H9 (cell line): ENCODE measurements at regions not wholly inside any gene's neighbourhood (a gene's known extent, or its start where the extent isn't known, plus 50 kb on each side); places are given as distances from the start of the nearest gene placed in this dataset.

Experiments used
- DNase-seq: peaks from one replicate; pipeline ENCODE4 v3.0.0-alpha.2; 2017
- H2AFZ ChIP-seq: one replicate; pipeline ENCODE4 v1.6.1; 2013; ENCODE audit warnings: mild to moderate bottlenecking, low read length, control low read depth, moderate library complexity
- H2AK5ac ChIP-seq: 2 replicates; pipeline ENCODE4 v1.6.1; 2013; ENCODE audit warnings: low read length, control low read depth, mixed read lengths; ENCODE audit not compliant: insufficient read length
- H2BK120ac ChIP-seq: one replicate; pipeline ENCODE4 v1.6.1; 2013; ENCODE audit warnings: low read depth, mild to moderate bottlenecking, low read length, control low read depth, inconsistent platforms; ENCODE audit not compliant: poor library complexity, severe bottlenecking
- H2BK12ac ChIP-seq: 2 replicates; pipeline ENCODE4 v1.6.1; 2013; ENCODE audit warnings: low read length, control low read depth, mixed read lengths, low read depth; ENCODE audit not compliant: insufficient read length
- H2BK15ac ChIP-seq: 2 replicates; pipeline ENCODE4 v1.6.1; 2013; ENCODE audit warnings: low read depth, low read length, control low read depth
- H2BK20ac ChIP-seq: one replicate; pipeline ENCODE4 v1.6.1; 2013; ENCODE audit warnings: low read depth, mild to moderate bottlenecking, low read length, control low read depth, inconsistent platforms; ENCODE audit not compliant: poor library complexity, severe bottlenecking
- H2BK5ac ChIP-seq: 2 replicates; pipeline ENCODE4 v1.6.1; 2013; ENCODE audit warnings: low read length, control low read depth, mixed read lengths; ENCODE audit not compliant: insufficient read length
- H3K14ac ChIP-seq: 2 replicates; pipeline ENCODE4 v1.6.1; 2013; ENCODE audit warnings: low read length, control low read depth; ENCODE audit not compliant: insufficient read depth
- H3K18ac ChIP-seq: 2 replicates; pipeline ENCODE4 v1.6.1; 2013; ENCODE audit warnings: low read depth, mild to moderate bottlenecking, mixed read lengths, low read length, control low read depth; ENCODE audit not compliant: insufficient read length
- H3K23ac ChIP-seq: 2 replicates; pipeline ENCODE4 v1.6.1; 2013; ENCODE audit warnings: low read length, control low read depth, mixed read lengths, low read depth; ENCODE audit not compliant: insufficient read length
- H3K23me2 ChIP-seq: 2 replicates; pipeline ENCODE4 v1.6.1; 2013; ENCODE audit warnings: low read depth, mild to moderate bottlenecking, mixed read lengths, low read length, control low read depth; ENCODE audit not compliant: insufficient read length, poor library complexity, severe bottlenecking
- H3K27ac ChIP-seq: 2 replicates; pipeline ENCODE4 v1.5.1; 2013; ENCODE audit warnings: low read length, control low read depth, mixed read lengths, low read depth; ENCODE audit not compliant: insufficient read length
- H3K27me3 ChIP-seq: 2 replicates; pipeline ENCODE4 v1.6.1; 2013; ENCODE audit warnings: low read length, control low read depth, inconsistent platforms; ENCODE audit not compliant: insufficient read depth
- H3K4ac ChIP-seq: 2 replicates; pipeline ENCODE4 v1.6.1; 2013; ENCODE audit warnings: low read depth, mild to moderate bottlenecking, control low read depth, inconsistent platforms, low read length, moderate library complexity
- H3K4me1 ChIP-seq: 2 replicates; pipeline ENCODE4 v1.6.1; 2013; ENCODE audit warnings: low read length, control low read depth, inconsistent platforms; ENCODE audit not compliant: insufficient read depth
- H3K4me2 ChIP-seq: 2 replicates; pipeline ENCODE4 v1.6.1; 2013; ENCODE audit warnings: low read length, control low read depth, mixed read lengths; ENCODE audit not compliant: insufficient read length, insufficient read depth
- H3K56ac ChIP-seq: 2 replicates; pipeline ENCODE4 v1.6.1; 2013; ENCODE audit warnings: low read depth, mild to moderate bottlenecking, mixed read lengths, low read length, control low read depth; ENCODE audit not compliant: insufficient read length
- H3K79me1 ChIP-seq: 2 replicates; pipeline ENCODE4 v1.6.1; 2013; ENCODE audit warnings: low read depth, mild to moderate bottlenecking, moderate library complexity, low read length, control low read depth, inconsistent platforms; ENCODE audit not compliant: insufficient read depth, poor library complexity, severe bottlenecking
- H3K79me2 ChIP-seq: 2 replicates; pipeline ENCODE4 v1.6.1; 2013; ENCODE audit warnings: low read length, control low read depth, inconsistent platforms; ENCODE audit not compliant: insufficient read depth
- H3K9ac ChIP-seq: 2 replicates; pipeline ENCODE4 v1.6.1; 2013; ENCODE audit warnings: low read length, control low read depth, mixed read lengths; ENCODE audit not compliant: insufficient read length; ENCODE audit errors: extremely low read depth
- H3K9me3 ChIP-seq: one replicate; pipeline ENCODE4 v1.6.1; 2013; ENCODE audit warnings: low read depth, low read length, inconsistent platforms; ENCODE audit not compliant: control insufficient read depth
- H3T11ph ChIP-seq: one replicate; pipeline ENCODE4 v1.6.1; 2013; ENCODE audit warnings: mild to moderate bottlenecking, low read length, control low read depth, inconsistent platforms
- H4K20me1 ChIP-seq: one replicate; pipeline ENCODE4 v1.6.1; 2013; ENCODE audit not compliant: control insufficient read depth, insufficient read length, insufficient read depth
- H4K5ac ChIP-seq: 2 replicates; pipeline ENCODE4 v1.6.1; 2013; ENCODE audit warnings: low read depth, mild to moderate bottlenecking, mixed read lengths, low read length, control low read depth; ENCODE audit not compliant: insufficient read length
- H4K8ac ChIP-seq: replicated peaks from 2 replicates; pipeline ENCODE4 v1.6.1; 2013; ENCODE audit warnings: low read length, control low read depth, mixed read lengths, low read depth; ENCODE audit not compliant: insufficient read length
- H4K91ac ChIP-seq: 2 replicates; pipeline ENCODE4 v1.6.1; 2013; ENCODE audit warnings: low read depth, mild to moderate bottlenecking, moderate library complexity, mixed read lengths, low read length, control low read depth; ENCODE audit not compliant: insufficient read length
- H3K27ac Mint-ChIP-seq, 3 experiments: 2 replicates in 2 of 3; 3 replicates in 1 of 3; pipeline ENCODE4 v1.8.0; 2020 to 2021; ENCODE audit warnings: mixed read lengths in 3 of 3, mild to moderate bottlenecking in 1 of 3, moderate library complexity in 1 of 3
- H3K27me3 Mint-ChIP-seq: 2 replicates; pipeline ENCODE4 v1.8.0; 2021; ENCODE audit warnings: low read depth, mild to moderate bottlenecking, moderate library complexity, mixed read lengths
- H3K36me3 Mint-ChIP-seq, 3 experiments: 2 replicates in 2 of 3; 3 replicates in 1 of 3; pipeline ENCODE4 v1.8.0; 2020 to 2021; ENCODE audit warnings: low read depth in 3 of 3, mixed read lengths in 3 of 3; ENCODE audit not compliant: insufficient read depth in 1 of 3
- H3K4me1 Mint-ChIP-seq, 2 experiments: 2 replicates each; pipeline ENCODE4 v1.8.0; 2020; ENCODE audit warnings: mixed read lengths in 2 of 2
- H3K4me3 Mint-ChIP-seq, 2 experiments: 2 replicates in 1 of 2; 3 replicates in 1 of 2; pipeline ENCODE4 v1.8.0; 2020 to 2021; ENCODE audit warnings: mild to moderate bottlenecking in 2 of 2, mixed read lengths in 2 of 2, moderate library complexity in 1 of 2
- H3K9me3 Mint-ChIP-seq, 2 experiments: 2 replicates in 1 of 2; 3 replicates in 1 of 2; pipeline ENCODE4 v1.8.0; 2020; ENCODE audit warnings: mild to moderate bottlenecking in 2 of 2, mixed read lengths in 2 of 2, moderate library complexity in 1 of 2
- WGBS: extraction: QIAGEN DNeasy Blood & Tissue Kit; methylation state at CpG from one replicate; pipeline ENCODE4 v1.1.7; 2013; ENCODE audit warnings: missing lambda C conversion rate, low lambda C conversion rate, mixed read lengths; ENCODE audit not compliant: insufficient read length; ENCODE audit errors: extremely low coverage; 5-methylcytosine and 5-hydroxymethylcytosine counted together
- TF ChIP-seq, protein P1 (sequence below): fragments of 200-600 bp; sonication (generic); conservative IDR thresholded peaks from 3 replicates; pipeline ENCODE4 v1.8.0; 2021; ENCODE audit warnings: antibody characterized with exemption, mild to moderate bottlenecking

DNA sequence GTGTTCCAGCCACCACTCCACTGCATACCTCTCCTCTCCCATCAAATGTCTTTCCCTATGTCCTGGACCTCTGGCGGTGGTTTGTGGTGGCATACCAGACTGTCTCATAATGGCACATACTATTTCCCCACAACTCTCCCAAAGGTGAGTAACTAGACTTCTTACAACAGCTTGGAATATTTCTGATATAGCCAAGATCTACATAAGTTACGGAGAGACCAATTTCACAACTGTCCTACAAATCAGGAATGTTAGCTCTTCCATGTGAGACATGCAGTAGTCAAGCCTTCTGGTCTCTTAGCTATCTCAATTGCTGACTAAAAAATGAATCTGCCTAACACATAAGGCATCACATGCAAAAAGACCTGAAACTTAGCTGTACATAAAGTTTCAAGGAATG lies 588.9 kb downstream of the RNF144B start:
- no peaks in the 10 kb centered on the region for H3K23me2 ChIP-seq
- no peak overlapping the region for H3K4me2 ChIP-seq
- TF ChIP-seq, protein P1, sequence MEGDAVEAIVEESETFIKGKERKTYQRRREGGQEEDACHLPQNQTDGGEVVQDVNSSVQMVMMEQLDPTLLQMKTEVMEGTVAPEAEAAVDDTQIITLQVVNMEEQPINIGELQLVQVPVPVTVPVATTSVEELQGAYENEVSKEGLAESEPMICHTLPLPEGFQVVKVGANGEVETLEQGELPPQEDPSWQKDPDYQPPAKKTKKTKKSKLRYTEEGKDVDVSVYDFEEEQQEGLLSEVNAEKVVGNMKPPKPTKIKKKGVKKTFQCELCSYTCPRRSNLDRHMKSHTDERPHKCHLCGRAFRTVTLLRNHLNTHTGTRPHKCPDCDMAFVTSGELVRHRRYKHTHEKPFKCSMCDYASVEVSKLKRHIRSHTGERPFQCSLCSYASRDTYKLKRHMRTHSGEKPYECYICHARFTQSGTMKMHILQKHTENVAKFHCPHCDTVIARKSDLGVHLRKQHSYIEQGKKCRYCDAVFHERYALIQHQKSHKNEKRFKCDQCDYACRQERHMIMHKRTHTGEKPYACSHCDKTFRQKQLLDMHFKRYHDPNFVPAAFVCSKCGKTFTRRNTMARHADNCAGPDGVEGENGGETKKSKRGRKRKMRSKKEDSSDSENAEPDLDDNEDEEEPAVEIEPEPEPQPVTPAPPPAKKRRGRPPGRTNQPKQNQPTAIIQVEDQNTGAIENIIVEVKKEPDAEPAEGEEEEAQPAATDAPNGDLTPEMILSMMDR: no peak
- no peak overlapping the region for H4K8ac ChIP-seq
- no peak overlapping the region for H2BK20ac ChIP-seq
- Mint-ChIP-seq H3K4me1 (peaks cover 6 to 9% of the 10 kb centered on the region in 2 experiments), H3K36me3 (no peaks in the 10 kb centered on the region; a peak in 1 of 7 replicates), H3K4me3 (no peak overlapping the region), H3K9me3 (no peaks in the 10 kb centered on the region), H3K27me3 (no peaks in the 10 kb centered on the region), H3K27ac (no peak overlapping the region)
- H3T11ph ChIP-seq: no peak overlapping the region
- no CpG with 5 or more reads among the region's 2 CpGs for WGBS
- no peak overlapping the region for H3K14ac ChIP-seq
- H2AFZ ChIP-seq: no peak overlapping the region
- H2AK5ac ChIP-seq: no peak overlapping the region
- no peak overlapping the region for H2BK12ac ChIP-seq
- no peak overlapping the region for H4K91ac ChIP-seq
- H3K9me3 ChIP-seq: no peaks in the 10 kb centered on the region
- H3K79me2 ChIP-seq: no peaks in the 10 kb centered on the region
- no peaks in the 10 kb centered on the region for H3K79me1 ChIP-seq
- no peaks in the 10 kb centered on the region for H3K27me3 ChIP-seq
- H2BK5ac ChIP-seq: no peak overlapping the region
- no peak overlapping the region for H3K23ac ChIP-seq
- no peaks in the 10 kb centered on the region for H3K4me1 ChIP-seq
- H2BK120ac ChIP-seq: no peak overlapping the region
- no peak overlapping the region for H3K4ac ChIP-seq
- H3K27ac ChIP-seq: no peak overlapping the region
- no peak overlapping the region for H3K9ac ChIP-seq
- no peak for DNase-seq
- no peak overlapping the region for H2BK15ac ChIP-seq
- H4K20me1 ChIP-seq: no peaks in the 10 kb centered on the region
- H3K56ac ChIP-seq: no peak overlapping the region
- H3K18ac ChIP-seq: no peak overlapping the region
- H4K5ac ChIP-seq: no peak overlapping the region
